ENCODE measurements at regions not wholly inside any gene's neighbourhood (a gene's known extent, or its start where the extent isn't known, plus 50 kb on each side); places are given as distances from the start of the nearest gene placed in this dataset.

DNA sequence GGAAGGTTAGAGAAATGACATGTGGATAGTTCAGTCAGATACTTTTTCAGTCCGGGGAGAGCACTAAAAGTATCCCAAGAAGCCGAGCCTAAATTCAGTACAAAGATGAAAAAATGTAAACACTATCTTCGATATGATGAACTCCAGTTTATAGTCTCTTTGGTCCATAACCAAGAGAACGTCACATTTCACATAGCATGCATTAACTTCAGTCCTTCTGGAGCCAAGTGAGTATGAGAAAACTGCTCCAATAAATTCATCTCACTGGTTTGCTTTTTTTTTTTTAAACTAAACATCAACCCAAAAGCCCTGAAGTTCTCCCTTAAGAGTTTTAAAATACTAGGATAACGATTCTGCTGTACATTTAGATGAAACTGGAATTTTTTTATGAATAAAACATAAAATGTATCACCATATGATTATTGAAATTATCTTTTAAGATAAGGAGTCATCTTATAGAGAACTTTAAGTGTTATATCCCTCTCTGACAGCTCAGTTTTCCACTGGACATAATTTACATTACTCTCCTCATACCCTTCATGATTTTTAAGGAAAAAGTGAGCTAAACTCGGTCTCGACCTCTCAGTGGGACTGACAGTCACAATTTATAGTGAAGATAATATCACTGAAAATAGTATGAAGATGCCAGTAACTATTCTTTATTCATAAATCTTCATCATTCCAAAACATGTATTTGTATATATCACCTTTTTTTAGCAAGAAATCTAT is 841.5 kb upstream of the FLRT2 start:
- Histone ChIP-seq H3K9me3 (ENCODE audit: severe bottlenecking) (no peaks in the 10 kb centered on the region), H3K36me3 (ENCODE audit: low read depth) (no peaks in the 10 kb centered on the region), H3K4me1 (ENCODE audit: insufficient read depth, poor library complexity, severe bottlenecking) (no peaks in the 10 kb centered on the region), H3K27ac (ENCODE audit: poor library complexity, severe bottlenecking) (no peak overlapping the region), H3K27me3 (ENCODE audit: insufficient read depth, poor library complexity, severe bottlenecking) (peaks cover 5% of the 10 kb centered on the region), H3K4me3 (ENCODE audit: severe bottlenecking) (no peak overlapping the region)
- no peak for ATAC-seq (ENCODE audit: low read depth)
- TF ChIP-seq, protein P1, sequence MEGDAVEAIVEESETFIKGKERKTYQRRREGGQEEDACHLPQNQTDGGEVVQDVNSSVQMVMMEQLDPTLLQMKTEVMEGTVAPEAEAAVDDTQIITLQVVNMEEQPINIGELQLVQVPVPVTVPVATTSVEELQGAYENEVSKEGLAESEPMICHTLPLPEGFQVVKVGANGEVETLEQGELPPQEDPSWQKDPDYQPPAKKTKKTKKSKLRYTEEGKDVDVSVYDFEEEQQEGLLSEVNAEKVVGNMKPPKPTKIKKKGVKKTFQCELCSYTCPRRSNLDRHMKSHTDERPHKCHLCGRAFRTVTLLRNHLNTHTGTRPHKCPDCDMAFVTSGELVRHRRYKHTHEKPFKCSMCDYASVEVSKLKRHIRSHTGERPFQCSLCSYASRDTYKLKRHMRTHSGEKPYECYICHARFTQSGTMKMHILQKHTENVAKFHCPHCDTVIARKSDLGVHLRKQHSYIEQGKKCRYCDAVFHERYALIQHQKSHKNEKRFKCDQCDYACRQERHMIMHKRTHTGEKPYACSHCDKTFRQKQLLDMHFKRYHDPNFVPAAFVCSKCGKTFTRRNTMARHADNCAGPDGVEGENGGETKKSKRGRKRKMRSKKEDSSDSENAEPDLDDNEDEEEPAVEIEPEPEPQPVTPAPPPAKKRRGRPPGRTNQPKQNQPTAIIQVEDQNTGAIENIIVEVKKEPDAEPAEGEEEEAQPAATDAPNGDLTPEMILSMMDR (IDR thresholded peaks at IDR 0.05; ENCODE audit: poor library complexity, severe bottlenecking) = no peak
- DNase-seq (ENCODE audit: low spot score) = no peak

DNA sequence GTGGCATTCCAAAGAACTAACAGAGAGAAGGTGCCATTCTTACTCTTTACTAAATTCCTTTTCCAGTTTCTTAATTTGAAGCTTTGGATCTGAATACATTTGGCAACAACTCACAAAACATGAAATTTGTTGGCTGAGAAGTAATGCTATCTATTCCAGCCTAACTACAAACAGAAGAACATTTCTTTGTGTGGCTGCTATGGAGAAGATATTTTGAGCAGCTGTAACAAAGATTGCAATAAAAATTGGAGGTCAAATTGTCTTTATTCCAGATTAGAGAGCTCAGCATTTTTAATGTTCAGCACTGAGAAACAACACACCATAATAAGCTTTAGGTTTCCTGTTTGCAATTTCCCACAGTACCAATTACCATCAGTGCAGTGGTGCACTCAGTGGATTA is 835.8 kb upstream of the FLRT2 start:
- no peak overlapping the region for H3K27ac ChIP-seq (ENCODE audit: poor library complexity, severe bottlenecking)
- no peaks in the 10 kb centered on the region for H3K36me3 ChIP-seq (ENCODE audit: low read depth)
- DNase-seq (ENCODE audit: low spot score) (no peak), ATAC-seq (ENCODE audit: low read depth) (no peak)
- H3K27me3 ChIP-seq (ENCODE audit: insufficient read depth, poor library complexity, severe bottlenecking) = peaks cover 6% of the 10 kb centered on the region
- H3K4me3 ChIP-seq (ENCODE audit: severe bottlenecking) = no peak overlapping the region
- TF ChIP-seq, protein P1 (IDR thresholded peaks at IDR 0.05; ENCODE audit: poor library complexity, severe bottlenecking) = no peak
- no peaks in the 10 kb centered on the region for H3K4me1 ChIP-seq (ENCODE audit: insufficient read depth, poor library complexity, severe bottlenecking)
- no peaks in the 10 kb centered on the region for H3K9me3 ChIP-seq (ENCODE audit: severe bottlenecking)

DNA sequence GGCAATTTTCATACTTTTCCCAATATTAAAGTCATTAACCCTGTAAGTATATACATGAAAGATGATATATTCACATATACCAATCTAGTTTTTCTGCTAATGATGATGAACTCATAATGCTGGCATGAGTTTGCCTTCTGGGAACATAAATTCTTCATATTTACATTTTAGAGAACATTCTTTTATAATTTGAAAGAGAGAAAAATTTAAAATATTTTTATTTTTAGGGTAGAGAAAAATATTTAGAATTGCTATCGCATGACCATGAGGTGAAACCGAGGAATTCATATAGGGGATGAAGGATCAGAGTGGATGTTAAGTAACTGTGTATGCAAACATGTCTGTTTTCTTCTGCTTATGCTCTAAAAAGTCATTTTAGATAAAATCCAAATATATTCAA is 825.3 kb upstream of the FLRT2 start:
- H3K36me3 ChIP-seq (ENCODE audit: low read depth) = no peaks in the 10 kb centered on the region
- no peaks in the 10 kb centered on the region for H3K4me1 ChIP-seq (ENCODE audit: insufficient read depth, poor library complexity, severe bottlenecking)
- H3K27ac ChIP-seq (ENCODE audit: poor library complexity, severe bottlenecking) = no peak overlapping the region
- peaks cover 3% of the 10 kb centered on the region for H3K27me3 ChIP-seq (ENCODE audit: insufficient read depth, poor library complexity, severe bottlenecking)
- DNase-seq (ENCODE audit: low spot score) = no peak
- H3K4me3 ChIP-seq (ENCODE audit: severe bottlenecking) = no peak overlapping the region
- no peaks in the 10 kb centered on the region for H3K9me3 ChIP-seq (ENCODE audit: severe bottlenecking)
- ATAC-seq (ENCODE audit: low read depth) = no peak
- TF ChIP-seq, protein P1 (IDR thresholded peaks at IDR 0.05; ENCODE audit: poor library complexity, severe bottlenecking) = no peak

DNA sequence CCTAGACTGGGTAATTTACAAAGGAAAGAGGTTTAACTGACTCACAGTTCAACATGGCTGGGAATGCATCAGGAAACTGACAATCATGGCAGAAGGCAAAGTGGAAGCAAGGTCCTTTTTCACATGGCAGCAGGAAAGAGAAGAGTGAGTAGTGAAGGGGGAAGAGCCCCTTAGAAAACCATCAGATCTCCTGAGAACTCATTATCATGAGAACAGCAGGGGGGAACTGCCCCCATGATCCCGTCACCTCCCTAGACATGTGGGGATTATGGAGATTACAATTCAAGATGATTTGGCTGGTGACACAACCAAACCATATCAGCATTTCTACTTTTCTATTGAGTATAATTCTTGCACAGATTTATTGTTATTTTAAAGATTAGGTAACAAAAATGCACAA is 822.1 kb upstream of the FLRT2 start:
- Histone ChIP-seq H3K36me3 (ENCODE audit: low read depth) (no peaks in the 10 kb centered on the region), H3K4me1 (ENCODE audit: insufficient read depth, poor library complexity, severe bottlenecking) (no peaks in the 10 kb centered on the region), H3K27me3 (ENCODE audit: insufficient read depth, poor library complexity, severe bottlenecking) (peaks cover 3% of the 10 kb centered on the region), H3K27ac (ENCODE audit: poor library complexity, severe bottlenecking) (no peak overlapping the region), H3K4me3 (ENCODE audit: severe bottlenecking) (no peak overlapping the region), H3K9me3 (ENCODE audit: severe bottlenecking) (no peaks in the 10 kb centered on the region)
- DNase-seq (ENCODE audit: low spot score) (no peak), ATAC-seq (ENCODE audit: low read depth) (no peak)
- TF ChIP-seq, protein P1 (IDR thresholded peaks at IDR 0.05; ENCODE audit: poor library complexity, severe bottlenecking) = no peak

DNA sequence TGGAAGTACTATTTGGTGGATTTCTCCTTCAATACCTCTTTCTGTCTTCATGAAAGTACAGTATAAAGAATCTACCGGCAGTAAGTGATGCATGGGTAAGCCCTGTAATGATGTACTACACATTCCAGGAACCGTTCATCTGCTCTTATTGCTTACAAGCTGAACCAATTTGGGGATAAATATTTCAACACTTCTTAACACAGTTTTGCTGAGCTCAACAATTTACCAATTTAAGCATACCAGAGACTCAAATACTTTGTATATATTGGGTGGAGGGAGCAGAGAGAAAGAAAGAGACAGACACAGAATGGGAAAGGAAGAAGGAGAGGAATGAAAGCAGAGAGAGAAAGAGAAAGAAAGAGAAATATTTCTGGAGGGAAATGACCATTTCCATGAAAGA is 821.1 kb upstream of the FLRT2 start:
- Histone ChIP-seq H3K27me3 (ENCODE audit: insufficient read depth, poor library complexity, severe bottlenecking) (peaks cover 4% of the 10 kb centered on the region), H3K4me1 (ENCODE audit: insufficient read depth, poor library complexity, severe bottlenecking) (no peaks in the 10 kb centered on the region), H3K27ac (ENCODE audit: poor library complexity, severe bottlenecking) (no peak overlapping the region), H3K4me3 (ENCODE audit: severe bottlenecking) (no peak overlapping the region), H3K9me3 (ENCODE audit: severe bottlenecking) (no peaks in the 10 kb centered on the region), H3K36me3 (ENCODE audit: low read depth) (no peaks in the 10 kb centered on the region)
- DNase-seq (ENCODE audit: low spot score) (no peak), ATAC-seq (ENCODE audit: low read depth) (no peak)
- TF ChIP-seq, protein P1 (IDR thresholded peaks at IDR 0.05; ENCODE audit: poor library complexity, severe bottlenecking) = no peak

Measured in RWPE2 (cell line).